PFSK-1 (cell line): ENCODE measurements at regions not wholly inside any gene's neighbourhood (a gene's known extent, or its start where the extent isn't known, plus 50 kb on each side); places are given as distances from the start of the nearest gene placed in this dataset.

ENCODE experiments used
- FOXP2 ChIP-seq: optimal IDR thresholded peaks from 2 replicates; pipeline ENCODE3; 2011; ENCODE audit warnings: borderline replicate concordance, control low read depth, inconsistent platforms; ENCODE audit not compliant: insufficient read depth; ENCODE audit errors: extremely low read length, extremely low read depth
- POLR2AphosphoS5 ChIP-seq: IDR thresholded peaks from 2 replicates; pipeline ENCODE4 v1.6.1; 2012; ENCODE audit warnings: low read depth, mild to moderate bottlenecking, control low read depth, low read length, moderate library complexity
- SIN3A ChIP-seq: IDR thresholded peaks from 2 replicates; pipeline ENCODE4 v1.6.1; 2012; ENCODE audit warnings: mild to moderate bottlenecking, low read length, moderate library complexity, borderline replicate concordance; ENCODE audit not compliant: insufficient read depth
- TAF1 ChIP-seq: IDR thresholded peaks from 2 replicates; pipeline ENCODE4 v1.6.1; 2012; ENCODE audit warnings: low read length, control low read depth, borderline replicate concordance; ENCODE audit not compliant: insufficient read depth
- TF ChIP-seq, protein P1 (sequence below), 2 experiments: IDR thresholded peaks; 2 replicates each; pipeline versions ENCODE4 v1.6.1 to v1.8.0; 2011 to 2012; ENCODE audit warnings: low read depth in 2 of 2, low read length in 2 of 2, control low read depth in 1 of 2, inconsistent platforms in 1 of 2, mild to moderate bottlenecking in 1 of 2, moderate library complexity in 1 of 2; ENCODE audit not compliant: insufficient read depth in 1 of 2

GRCh38 chr9:13974891-13975290, 339.1 kb downstream of the NFIB start:
- TF ChIP-seq, protein P1, sequence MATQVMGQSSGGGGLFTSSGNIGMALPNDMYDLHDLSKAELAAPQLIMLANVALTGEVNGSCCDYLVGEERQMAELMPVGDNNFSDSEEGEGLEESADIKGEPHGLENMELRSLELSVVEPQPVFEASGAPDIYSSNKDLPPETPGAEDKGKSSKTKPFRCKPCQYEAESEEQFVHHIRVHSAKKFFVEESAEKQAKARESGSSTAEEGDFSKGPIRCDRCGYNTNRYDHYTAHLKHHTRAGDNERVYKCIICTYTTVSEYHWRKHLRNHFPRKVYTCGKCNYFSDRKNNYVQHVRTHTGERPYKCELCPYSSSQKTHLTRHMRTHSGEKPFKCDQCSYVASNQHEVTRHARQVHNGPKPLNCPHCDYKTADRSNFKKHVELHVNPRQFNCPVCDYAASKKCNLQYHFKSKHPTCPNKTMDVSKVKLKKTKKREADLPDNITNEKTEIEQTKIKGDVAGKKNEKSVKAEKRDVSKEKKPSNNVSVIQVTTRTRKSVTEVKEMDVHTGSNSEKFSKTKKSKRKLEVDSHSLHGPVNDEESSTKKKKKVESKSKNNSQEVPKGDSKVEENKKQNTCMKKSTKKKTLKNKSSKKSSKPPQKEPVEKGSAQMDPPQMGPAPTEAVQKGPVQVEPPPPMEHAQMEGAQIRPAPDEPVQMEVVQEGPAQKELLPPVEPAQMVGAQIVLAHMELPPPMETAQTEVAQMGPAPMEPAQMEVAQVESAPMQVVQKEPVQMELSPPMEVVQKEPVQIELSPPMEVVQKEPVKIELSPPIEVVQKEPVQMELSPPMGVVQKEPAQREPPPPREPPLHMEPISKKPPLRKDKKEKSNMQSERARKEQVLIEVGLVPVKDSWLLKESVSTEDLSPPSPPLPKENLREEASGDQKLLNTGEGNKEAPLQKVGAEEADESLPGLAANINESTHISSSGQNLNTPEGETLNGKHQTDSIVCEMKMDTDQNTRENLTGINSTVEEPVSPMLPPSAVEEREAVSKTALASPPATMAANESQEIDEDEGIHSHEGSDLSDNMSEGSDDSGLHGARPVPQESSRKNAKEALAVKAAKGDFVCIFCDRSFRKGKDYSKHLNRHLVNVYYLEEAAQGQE (IDR thresholded peaks at IDR 0.05; ENCODE audit: insufficient read depth in 1 of 2, low read depth in 2 of 2, low read length in 2 of 2), result no peak
- TF ChIP-seq TAF1 (no peak), FOXP2 (no peak), SIN3A (no peak), POLR2AphosphoS5 (no peak)

- TF ChIP-seq POLR2AphosphoS5, result no peak
- TF ChIP-seq SIN3A, result no peak
- TF ChIP-seq FOXP2, result no peak
- TF ChIP-seq, protein P1 (IDR thresholded peaks at IDR 0.05; ENCODE audit: insufficient read depth in 1 of 2, low read depth in 2 of 2, low read length in 2 of 2), result no peak
- TF ChIP-seq TAF1, result no peak
These were observed 341.8 kb downstream of the NFIB start for GRCh38 chr9:13971966-13972655.

DNA sequence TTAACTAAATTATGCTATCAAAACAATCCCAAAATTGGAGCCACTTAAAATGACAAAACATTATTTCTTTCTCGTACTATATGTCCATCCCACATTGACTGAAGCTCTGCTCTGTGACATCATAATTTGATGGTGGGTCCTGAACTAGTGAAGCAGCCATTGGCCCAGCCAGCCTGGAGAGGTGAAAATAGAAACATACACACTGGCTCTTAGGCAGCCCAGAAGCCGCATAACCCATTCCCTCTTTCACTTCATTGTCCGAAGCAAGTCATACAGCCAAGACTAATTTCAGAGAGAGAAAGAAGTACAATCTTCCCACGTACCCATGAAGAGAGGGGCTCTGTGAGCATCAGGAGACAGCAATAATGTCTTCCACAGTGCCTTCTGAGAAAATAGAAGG, 342.5 kb downstream of the NFIB start:
- TF ChIP-seq TAF1, result no peak
- no peak for TF ChIP-seq FOXP2
- TF ChIP-seq SIN3A, result no peak
- TF ChIP-seq POLR2AphosphoS5, result no peak
- TF ChIP-seq, protein P1 (IDR thresholded peaks at IDR 0.05; ENCODE audit: insufficient read depth in 1 of 2, low read depth in 2 of 2, low read length in 2 of 2), result no peak

DNA sequence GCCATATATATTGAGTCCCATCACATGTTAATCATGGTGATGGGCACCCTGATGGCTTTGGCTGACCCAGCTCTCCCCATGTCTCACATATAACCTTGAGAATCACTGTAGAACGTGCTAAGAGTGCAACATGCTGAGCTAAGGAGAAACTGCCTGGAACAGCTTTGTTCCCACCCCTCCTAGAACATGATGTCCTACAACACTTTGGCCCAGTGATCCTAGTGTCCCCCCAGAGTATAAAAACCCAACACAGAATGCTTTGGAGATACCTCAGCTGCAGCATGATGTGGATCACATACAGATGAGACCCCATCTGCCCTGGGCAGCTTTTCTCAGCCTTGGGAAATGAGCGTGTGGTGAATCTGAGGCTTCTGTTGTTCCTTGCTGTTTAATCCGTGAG, 343.5 kb downstream of the NFIB start:
- no peak for TF ChIP-seq TAF1
- no peak for TF ChIP-seq POLR2AphosphoS5
- no peak for TF ChIP-seq SIN3A
- TF ChIP-seq FOXP2, result no peak
- TF ChIP-seq, protein P1 (IDR thresholded peaks at IDR 0.05; ENCODE audit: insufficient read depth in 1 of 2, low read depth in 2 of 2, low read length in 2 of 2), result no peak
